ENCODE measurements at regions not wholly inside any gene's neighbourhood (a gene's known extent, or its start where the extent isn't known, plus 50 kb on each side); places are given as distances from the start of the nearest gene placed in this dataset.

GRCh38 chr6:120392941-120393340 lies 941.3 kb downstream of the TBC1D32 start (continued):
- TF ChIP-seq REST (IDR thresholded peaks at IDR 0.05; ENCODE audit: unreplicated experiment) (no peak), ZNF114 (CRISPR knock-in tag; IDR thresholded peaks at IDR 0.05) (no peak), NANOG (IDR thresholded peaks at IDR 0.05; ENCODE audit: borderline replicate concordance) (no peak), ZNF331 (CRISPR knock-in tag; IDR thresholded peaks at IDR 0.05; ENCODE audit: low read depth) (no peak), EZH2phosphoT487 (IDR thresholded peaks at IDR 0.05; ENCODE audit: unreplicated experiment) (no peak), CREB1 (CRISPR knock-in tag; IDR thresholded peaks at IDR 0.05; ENCODE audit: low read depth) (no peak), POLR2AphosphoS5 (IDR thresholded peaks at IDR 0.05; ENCODE audit: low read depth) (no peak), EZH2 (IDR thresholded peaks at IDR 0.05; ENCODE audit: low read depth, unreplicated experiment) (no peak), JUNB (IDR thresholded peaks at IDR 0.05; ENCODE audit: unreplicated experiment) (no peak), ETS1 (IDR thresholded peaks at IDR 0.05) (no peak)

- Histone ChIP-seq H3K27ac (ENCODE audit: low read depth) (no peak overlapping the region), H3K27me3 (ENCODE audit: insufficient read depth) (no peaks in the 10 kb centered on the region), H3K36me3 (ENCODE audit: insufficient read depth) (no peaks in the 10 kb centered on the region), H3K4me1 (ENCODE audit: insufficient read depth) (no peaks in the 10 kb centered on the region), H3F3A (replicated peaks; ENCODE audit: low read depth) (no peaks in the 10 kb centered on the region), H3K4me3 (no peak overlapping the region), H2AFZ (no peak overlapping the region), H4K20me1 (replicated peaks; ENCODE audit: insufficient read depth) (no peaks in the 10 kb centered on the region), H3K9me2 (ENCODE audit: insufficient read depth) (peaks cover 6% of the 10 kb centered on the region; the same call in 1 of the 2 replicates), H3K79me2 (replicated peaks; ENCODE audit: insufficient read depth) (no peaks in the 10 kb centered on the region), H3K4me2 (no peak overlapping the region)
- ATAC-seq (no peak), DNase-seq (ENCODE audit: low spot score) (no peak)
- Mint-ChIP-seq H3K27ac (no peak overlapping the region), H3K9me3 (no peaks in the 10 kb centered on the region; the same call in 2 of the 3 replicates), H3K4me1 (no peaks in the 10 kb centered on the region), H3K4me3 (no peak overlapping the region), H3K27me3 (ENCODE audit: insufficient read depth, low read depth, poor library complexity) (no peaks in the 10 kb centered on the region), H3K36me3 (ENCODE audit: low read depth) (no peaks in the 10 kb centered on the region)
- TF ChIP-seq EZH2phosphoT487 (IDR thresholded peaks at IDR 0.05; ENCODE audit: unreplicated experiment) (no peak), NANOG (IDR thresholded peaks at IDR 0.05; ENCODE audit: borderline replicate concordance) (no peak), REST (IDR thresholded peaks at IDR 0.05; ENCODE audit: unreplicated experiment) (no peak), CTCF (conservative IDR thresholded peaks at IDR 0.05; ENCODE audit: low read depth in 2 of 2) (no peak)
Observed at GRCh38 chr6:120384671-120385070, 949.6 kb downstream of the TBC1D32 start.
